GM19438 (cell line): ENCODE measurements at regions not wholly inside any gene's neighbourhood (a gene's known extent, or its start where the extent isn't known, plus 50 kb on each side); places are given as distances from the start of the nearest gene placed in this dataset.

ENCODE experiments used
- ATAC-seq: cut with Tn5 transposase; IDR thresholded peaks from one replicate; pipeline ENCODE4 v1.9.1; 2021; ENCODE audit warnings: low read depth; ENCODE audit not compliant: unreplicated experiment

- no peak for ATAC-seq
Measured at GRCh38 chr4:89604951-89605350, 232.0 kb downstream of the SNCA start.

- ATAC-seq, result no peak
Measured at GRCh38 chr4:89599026-89599425, 237.9 kb downstream of the SNCA start.

- ATAC-seq, result no peak
Measured at GRCh38 chr4:89598602-89599001, 238.4 kb downstream of the SNCA start.

- ATAC-seq, result no peak
Measured at GRCh38 chr4:89595125-89595789, 241.7 kb downstream of the SNCA start.

- no peak for ATAC-seq
Measured at GRCh38 chr4:89590128-89590527, 246.8 kb downstream of the SNCA start.

- no peak for ATAC-seq
Measured at GRCh38 chr4:89588421-89588820, 248.5 kb downstream of the SNCA start.

DNA sequence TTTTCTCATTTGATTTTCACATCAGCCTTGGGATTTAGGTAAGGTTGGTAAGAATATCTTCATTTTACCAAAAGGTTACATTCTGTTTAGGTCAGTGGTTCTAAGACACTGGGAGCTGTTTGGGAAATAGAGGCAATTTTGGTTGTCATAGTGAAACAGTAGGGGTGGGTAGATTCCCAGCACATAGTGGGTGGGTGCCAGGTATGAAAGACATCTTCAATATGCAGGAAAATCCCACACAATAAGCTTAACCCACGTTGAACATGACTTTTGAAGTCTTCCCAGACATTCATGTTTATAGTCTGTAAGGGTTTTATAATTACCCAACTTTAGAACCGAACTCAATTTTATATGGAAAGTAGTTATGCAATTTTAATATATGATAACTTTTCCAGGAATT lies 249.6 kb downstream of the SNCA start:
- no peak for ATAC-seq

DNA sequence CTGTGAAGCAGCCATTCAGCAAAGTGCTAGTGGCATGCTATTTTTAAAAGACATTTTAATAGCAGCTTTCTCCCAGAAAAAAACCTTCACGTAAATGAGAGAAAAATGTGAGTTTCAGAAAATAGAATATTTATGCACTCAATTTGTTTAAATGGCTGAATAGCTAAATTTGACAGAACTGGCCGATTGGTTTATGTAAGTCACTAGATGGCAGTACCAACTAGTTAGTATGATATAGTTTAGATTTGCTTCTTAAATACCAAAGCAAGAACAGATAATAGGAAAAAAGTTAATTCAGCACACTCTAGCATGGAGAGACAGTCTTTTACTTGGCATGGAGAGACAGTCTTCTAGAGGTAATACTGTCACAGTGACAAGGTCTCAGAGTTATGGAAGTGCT lies 250.1 kb downstream of the SNCA start:
- ATAC-seq, result no peak

GRCh38 chr4:89586318-89586717 lies 250.6 kb downstream of the SNCA start:
- no peak for ATAC-seq

DNA sequence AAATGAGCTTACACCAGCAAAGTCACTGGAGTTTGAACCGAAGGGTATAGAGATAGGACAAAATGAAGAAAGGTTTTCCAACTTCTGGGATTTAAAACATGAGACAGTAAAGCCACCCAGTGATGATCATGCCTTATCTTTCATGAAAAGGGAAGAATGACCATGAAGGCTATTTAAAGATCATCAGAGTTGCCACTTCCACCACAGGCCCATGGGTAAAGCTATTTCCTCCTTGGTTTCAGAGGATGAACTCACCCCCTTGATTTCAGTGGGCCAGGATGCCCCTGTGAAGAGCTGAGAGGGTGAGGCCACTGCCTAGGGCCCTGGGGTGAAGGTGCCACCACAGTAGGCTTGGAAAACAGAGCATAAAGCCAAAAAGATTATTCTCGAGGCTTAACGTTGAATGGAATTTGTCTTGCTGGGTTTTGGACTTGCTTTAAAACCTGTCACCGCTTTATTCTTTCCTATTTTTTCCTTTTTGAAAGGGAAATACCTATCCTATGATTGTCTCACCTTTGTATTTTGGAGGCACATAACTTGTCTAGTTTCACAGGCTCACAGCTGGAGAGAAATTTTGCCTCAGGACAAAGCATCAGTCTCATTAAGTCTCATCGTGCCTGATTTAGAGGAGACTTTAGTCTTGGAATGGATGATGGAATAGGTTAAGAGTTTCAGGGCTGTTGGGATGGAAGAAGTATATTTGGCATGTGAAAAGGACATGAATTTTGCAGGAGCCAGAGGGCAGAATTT lies 254.0 kb downstream of the SNCA start:
- ATAC-seq, result no peak

DNA sequence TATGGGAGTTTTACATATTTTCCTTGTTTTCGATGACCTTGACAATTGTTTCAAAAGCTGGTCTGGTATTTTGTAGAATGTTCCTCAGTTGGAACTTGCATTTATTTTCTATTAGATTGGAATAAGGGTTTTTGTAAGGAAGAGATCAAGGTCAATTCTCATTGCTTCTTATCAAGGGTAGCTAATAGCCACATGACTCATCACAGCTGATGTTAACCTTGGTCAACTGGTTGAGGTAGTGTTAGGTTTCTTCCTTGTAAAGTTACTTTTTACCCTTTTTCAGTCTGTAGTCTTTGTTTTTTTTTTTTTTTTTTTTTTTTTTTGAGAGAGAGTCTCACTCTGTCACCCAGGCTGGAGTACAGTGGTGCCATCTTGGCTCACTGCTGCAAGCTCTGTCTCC lies 257.2 kb downstream of the SNCA start:
- no peak for ATAC-seq

DNA sequence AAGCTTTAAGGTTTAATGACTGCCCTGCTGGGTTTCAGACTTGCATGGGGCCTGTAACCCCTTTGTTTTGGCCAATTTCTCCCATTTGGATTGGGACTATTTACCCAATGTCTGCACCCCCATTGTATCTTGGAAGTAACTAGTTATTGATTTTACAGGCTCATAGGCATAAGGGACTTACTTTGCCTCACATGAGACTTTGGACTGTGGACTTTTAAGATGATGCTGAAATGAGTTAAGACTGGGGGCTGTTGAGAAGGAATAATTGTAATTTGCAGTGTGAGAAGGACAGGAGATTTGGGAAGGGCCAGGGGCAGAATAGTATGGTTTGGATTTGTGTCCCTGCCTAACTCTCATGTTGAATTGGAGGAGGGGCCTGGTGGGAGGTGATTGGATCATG lies 260.7 kb downstream of the SNCA start:
- no peak for ATAC-seq

DNA sequence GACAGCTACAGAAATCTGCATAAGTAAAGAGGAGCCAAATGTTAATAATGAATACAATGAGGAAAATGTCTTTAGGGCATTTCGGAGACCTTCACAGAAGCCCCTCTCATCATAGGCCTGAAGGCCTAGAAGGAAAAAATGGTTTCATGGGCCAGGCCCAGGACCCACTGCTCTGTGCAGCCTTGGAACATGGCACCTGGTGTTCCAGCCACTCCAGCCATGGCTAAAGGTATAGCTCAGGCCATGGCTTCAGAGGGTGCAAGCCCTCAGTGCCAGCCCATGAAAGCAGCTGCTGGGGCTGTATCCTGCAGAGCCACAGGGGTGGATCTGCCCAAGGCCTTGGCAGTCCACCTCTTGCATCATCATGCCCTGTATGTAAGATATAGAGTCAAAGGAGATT lies 261.1 kb downstream of the SNCA start:
- no peak for ATAC-seq

- ATAC-seq, result no peak
Measured at GRCh38 chr4:89574176-89574575, 262.8 kb downstream of the SNCA start.

GRCh38 chr4:89573656-89574055 lies 263.3 kb downstream of the SNCA start:
- ATAC-seq, result no peak

GRCh38 chr4:89572224-89572858 lies 264.6 kb downstream of the SNCA start:
- no peak for ATAC-seq

DNA sequence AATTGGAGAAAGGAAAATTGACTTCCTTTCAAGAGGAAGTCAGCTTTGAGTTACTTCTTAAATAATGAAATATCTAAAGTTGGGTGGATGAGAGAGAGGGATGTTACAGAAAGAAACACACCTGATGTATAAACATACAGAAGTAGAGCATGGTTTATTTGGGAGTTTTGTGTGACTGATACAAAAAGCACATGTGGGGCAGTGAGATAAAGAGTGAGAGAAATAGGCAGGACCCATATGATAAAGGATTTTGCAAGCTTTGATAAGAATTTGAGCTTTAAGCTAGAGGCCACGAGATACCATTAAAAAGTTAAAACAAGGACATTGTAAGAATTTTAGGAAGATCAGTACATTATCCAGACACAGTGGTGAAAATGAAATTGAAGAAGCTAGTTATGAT lies 263.3 kb upstream of the GPRIN3 start:
- ATAC-seq, result no peak

DNA sequence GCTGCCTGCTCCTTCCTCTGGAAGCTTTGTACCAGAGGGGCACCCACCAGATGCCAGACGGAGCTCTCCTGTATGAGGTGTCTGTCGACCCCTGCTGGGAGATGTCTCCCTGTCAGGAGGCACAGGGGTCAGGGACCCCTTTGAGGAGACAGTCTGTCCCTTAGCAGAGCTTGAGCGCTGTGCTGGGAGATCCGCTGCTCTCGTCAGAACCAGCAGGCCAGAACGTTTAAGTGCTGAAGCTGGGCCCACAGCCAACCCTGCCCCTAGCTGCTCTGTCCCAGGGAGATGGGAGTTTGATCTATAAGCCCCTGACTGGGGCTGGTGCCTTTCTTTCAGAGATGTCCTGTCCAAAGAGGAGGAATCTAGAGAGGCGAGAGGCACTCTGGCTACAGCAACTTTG lies 260.3 kb upstream of the GPRIN3 start:
- ATAC-seq, result no peak

DNA sequence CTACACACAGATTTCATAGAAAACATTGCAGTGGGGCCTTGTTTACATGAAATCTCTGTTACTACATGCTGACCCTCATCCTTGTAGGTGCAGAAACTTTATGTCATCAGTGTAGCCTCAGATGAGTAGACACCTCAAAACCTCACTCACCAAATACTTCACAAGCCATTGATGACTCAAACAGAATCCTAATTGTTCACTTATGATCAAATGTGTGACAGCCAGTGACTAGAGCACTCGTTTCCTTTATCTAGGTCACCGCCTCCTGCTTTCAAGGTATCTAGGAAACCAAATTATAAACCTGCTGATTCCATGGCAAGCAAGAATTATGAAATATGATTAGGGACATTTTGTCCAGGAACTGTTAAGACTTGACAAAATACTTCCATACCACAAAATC lies 255.8 kb upstream of the GPRIN3 start:
- no peak for ATAC-seq

GRCh38 chr4:89562746-89563145 lies 255.1 kb upstream of the GPRIN3 start:
- no peak for ATAC-seq

GRCh38 chr4:89561048-89561447 lies 253.4 kb upstream of the GPRIN3 start:
- no peak for ATAC-seq

DNA sequence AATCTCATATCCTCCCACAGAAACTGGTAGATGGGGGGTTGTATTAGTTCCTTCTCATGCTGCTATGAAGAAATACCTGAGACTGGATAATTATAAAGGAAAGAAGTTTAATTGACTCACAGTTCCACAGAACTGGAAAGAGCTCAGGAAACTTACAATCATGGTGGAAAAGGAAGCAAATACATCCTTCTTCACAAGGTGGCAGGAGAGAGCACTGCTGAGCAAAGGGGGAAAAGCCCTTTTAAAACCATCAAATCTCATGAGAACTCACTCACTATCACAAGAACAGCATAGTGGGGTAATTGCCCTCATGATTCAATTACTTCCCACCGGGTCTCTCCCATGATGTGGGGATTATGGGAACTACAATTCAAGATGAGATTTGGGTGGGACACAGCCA lies 250.5 kb upstream of the GPRIN3 start:
- no peak for ATAC-seq
